ENCODE measurements at regions not wholly inside any gene's neighbourhood (a gene's known extent, or its start where the extent isn't known, plus 50 kb on each side); places are given as distances from the start of the nearest gene placed in this dataset.
"Not testable (repeated sequence)": the region's sequence is repeated elsewhere in the genome, so short reads cannot be mapped to it uniquely, and the experiment has no call there.

GRCh38 chr10:124170631-124171030, 77.2 kb upstream of the CHST15 start:
- H3K4me1 ChIP-seq (ENCODE audit: control insufficient read depth, extremely low read depth, insufficient read depth, low read length) = no peaks in the 10 kb centered on the region
- H3K27me3 ChIP-seq (ENCODE audit: control insufficient read depth, insufficient read depth, low read length) = no peaks in the 10 kb centered on the region
- H3K4me2 ChIP-seq (ENCODE audit: extremely low read depth, insufficient read depth, low read length) = no peak overlapping the region
- no peak overlapping the region for H3K27ac ChIP-seq (ENCODE audit: insufficient read depth, low read length)
- no peak for DNase-seq (ENCODE audit: low read depth in 2 of 2)
- TF ChIP-seq CTCF (conservative IDR thresholded peaks at IDR 0.05 in 1 of 2, IDR thresholded peaks at IDR 0.05 in 1 of 2; ENCODE audit: low read depth in 1 of 2, low read length in 2 of 2) = no peak
- TF ChIP-seq EZH2 (IDR thresholded peaks at IDR 0.05; ENCODE audit: low read length, missing control alignments) = no peak
- H3K36me3 ChIP-seq (ENCODE audit: control insufficient read depth, insufficient read depth, low read length) = no peaks in the 10 kb centered on the region
- no peak overlapping the region for H3K4me3 ChIP-seq (replicated peaks in 1 of 4; ENCODE audit: control extremely low read depth in 1 of 4, insufficient read depth in 1 of 4, low read depth in 3 of 4, low read length in 4 of 4)
- H3K9me3 ChIP-seq (ENCODE audit: control insufficient read depth, insufficient read depth, low read depth, low read length) = no peaks in the 10 kb centered on the region
- no peak overlapping the region for H3K9ac ChIP-seq (ENCODE audit: insufficient read depth, low read length)
- H2AFZ ChIP-seq (ENCODE audit: low read length) = no peak overlapping the region
- H4K20me1 ChIP-seq (ENCODE audit: control insufficient read depth, extremely low read depth, insufficient read depth, low read length) = no peaks in the 10 kb centered on the region
- H3K79me2 ChIP-seq (ENCODE audit: control insufficient read depth, insufficient read depth, low read length) = no peaks in the 10 kb centered on the region

- no peaks in the 10 kb centered on the region for H4K20me1 ChIP-seq (ENCODE audit: control insufficient read depth, extremely low read depth, insufficient read depth, low read length)
- no peaks in the 10 kb centered on the region for H3K4me1 ChIP-seq (ENCODE audit: control insufficient read depth, extremely low read depth, insufficient read depth, low read length)
- no peak overlapping the region for H3K4me3 ChIP-seq (replicated peaks in 1 of 4; ENCODE audit: control extremely low read depth in 1 of 4, insufficient read depth in 1 of 4, low read depth in 3 of 4, low read length in 4 of 4)
- DNase-seq (ENCODE audit: low read depth in 2 of 2) = no peak
- no peaks in the 10 kb centered on the region for H3K27me3 ChIP-seq (ENCODE audit: control insufficient read depth, insufficient read depth, low read length)
- H2AFZ ChIP-seq (ENCODE audit: low read length) = no peak overlapping the region
- H3K9ac ChIP-seq (ENCODE audit: insufficient read depth, low read length) = no peak overlapping the region
- no peaks in the 10 kb centered on the region for H3K79me2 ChIP-seq (ENCODE audit: control insufficient read depth, insufficient read depth, low read length)
- no peaks in the 10 kb centered on the region for H3K36me3 ChIP-seq (ENCODE audit: control insufficient read depth, insufficient read depth, low read length)
- H3K27ac ChIP-seq (ENCODE audit: insufficient read depth, low read length) = no peak overlapping the region
- TF ChIP-seq EZH2 (IDR thresholded peaks at IDR 0.05; ENCODE audit: low read length, missing control alignments) = no peak
- no peak for TF ChIP-seq CTCF (conservative IDR thresholded peaks at IDR 0.05 in 1 of 2, IDR thresholded peaks at IDR 0.05 in 1 of 2; ENCODE audit: low read depth in 1 of 2, low read length in 2 of 2)
- no peaks in the 10 kb centered on the region for H3K9me3 ChIP-seq (ENCODE audit: control insufficient read depth, insufficient read depth, low read depth, low read length)
- no peak overlapping the region for H3K4me2 ChIP-seq (ENCODE audit: extremely low read depth, insufficient read depth, low read length)
Observed at GRCh38 chr10:124168991-124169802, 75.8 kb upstream of the CHST15 start.

- Histone ChIP-seq H3K4me2 (ENCODE audit: extremely low read depth, insufficient read depth, low read length) (no peak overlapping the region), H3K4me1 (ENCODE audit: control insufficient read depth, extremely low read depth, insufficient read depth, low read length) (no peaks in the 10 kb centered on the region), H3K9ac (ENCODE audit: insufficient read depth, low read length) (no peak overlapping the region), H3K27ac (ENCODE audit: insufficient read depth, low read length) (no peak overlapping the region), H3K36me3 (ENCODE audit: control insufficient read depth, insufficient read depth, low read length) (no peaks in the 10 kb centered on the region), H3K4me3 (replicated peaks in 1 of 4; ENCODE audit: control extremely low read depth in 1 of 4, insufficient read depth in 1 of 4, low read depth in 3 of 4, low read length in 4 of 4) (no peak overlapping the region), H3K27me3 (ENCODE audit: control insufficient read depth, insufficient read depth, low read length) (no peaks in the 10 kb centered on the region), H3K9me3 (ENCODE audit: control insufficient read depth, insufficient read depth, low read depth, low read length) (no peaks in the 10 kb centered on the region), H4K20me1 (ENCODE audit: control insufficient read depth, extremely low read depth, insufficient read depth, low read length) (no peaks in the 10 kb centered on the region), H2AFZ (ENCODE audit: low read length) (no peak overlapping the region), H3K79me2 (ENCODE audit: control insufficient read depth, insufficient read depth, low read length) (no peaks in the 10 kb centered on the region)
- no peak for DNase-seq (ENCODE audit: low read depth in 2 of 2)
- no peak for TF ChIP-seq EZH2 (IDR thresholded peaks at IDR 0.05; ENCODE audit: low read length, missing control alignments)
- no peak for TF ChIP-seq CTCF (conservative IDR thresholded peaks at IDR 0.05 in 1 of 2, IDR thresholded peaks at IDR 0.05 in 1 of 2; ENCODE audit: low read depth in 1 of 2, low read length in 2 of 2)
Observed at GRCh38 chr10:124168581-124168980, 75.2 kb upstream of the CHST15 start.

GRCh38 chr10:124167925-124168324, 74.5 kb upstream of the CHST15 start:
- H3K27ac ChIP-seq (ENCODE audit: insufficient read depth, low read length); H3K9ac ChIP-seq (ENCODE audit: insufficient read depth, low read length); H2AFZ ChIP-seq (ENCODE audit: low read length); H4K20me1 ChIP-seq (ENCODE audit: control insufficient read depth, extremely low read depth, insufficient read depth, low read length); H3K36me3 ChIP-seq (ENCODE audit: control insufficient read depth, insufficient read depth, low read length); H3K4me1 ChIP-seq (ENCODE audit: control insufficient read depth, extremely low read depth, insufficient read depth, low read length); DNase-seq (ENCODE audit: low read depth in 2 of 2); H3K79me2 ChIP-seq (ENCODE audit: control insufficient read depth, insufficient read depth, low read length); H3K27me3 ChIP-seq (ENCODE audit: control insufficient read depth, insufficient read depth, low read length); H3K4me2 ChIP-seq (ENCODE audit: extremely low read depth, insufficient read depth, low read length); H3K4me3 ChIP-seq (replicated peaks in 1 of 4; ENCODE audit: control extremely low read depth in 1 of 4, insufficient read depth in 1 of 4, low read depth in 3 of 4, low read length in 4 of 4); H3K9me3 ChIP-seq (ENCODE audit: control insufficient read depth, insufficient read depth, low read depth, low read length): not testable (repeated sequence)

All from fibroblast of lung (primary cell).